ENCODE measurements at regions not wholly inside any gene's neighbourhood (a gene's known extent, or its start where the extent isn't known, plus 50 kb on each side); places are given as distances from the start of the nearest gene placed in this dataset.

DNA sequence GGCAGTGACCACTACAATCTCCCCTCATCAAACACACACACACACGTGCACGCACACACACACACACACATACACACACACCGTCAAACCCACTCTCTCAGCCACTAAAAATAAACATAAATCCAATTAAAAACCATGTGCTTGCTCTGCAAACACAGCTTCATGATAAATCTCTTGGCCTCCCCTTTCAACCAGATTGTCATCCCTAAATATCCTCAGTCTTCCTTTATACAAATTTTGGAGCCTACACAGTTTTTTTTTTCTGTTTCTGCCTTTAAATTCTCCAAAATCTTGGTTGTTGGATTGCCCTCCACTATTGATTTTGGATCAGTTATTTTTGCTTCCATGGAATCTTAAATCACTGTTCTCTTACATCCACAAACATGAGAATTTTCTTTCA lies 245.6 kb downstream of the SATB1 start:
- TF ChIP-seq, protein P1, sequence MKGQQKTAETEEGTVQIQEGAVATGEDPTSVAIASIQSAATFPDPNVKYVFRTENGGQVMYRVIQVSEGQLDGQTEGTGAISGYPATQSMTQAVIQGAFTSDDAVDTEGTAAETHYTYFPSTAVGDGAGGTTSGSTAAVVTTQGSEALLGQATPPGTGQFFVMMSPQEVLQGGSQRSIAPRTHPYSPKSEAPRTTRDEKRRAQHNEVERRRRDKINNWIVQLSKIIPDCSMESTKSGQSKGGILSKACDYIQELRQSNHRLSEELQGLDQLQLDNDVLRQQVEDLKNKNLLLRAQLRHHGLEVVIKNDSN (IDR thresholded peaks at IDR 0.05): no peak
- TF ChIP-seq EP300 (IDR thresholded peaks at IDR 0.05; ENCODE audit: borderline replicate concordance): no peak
- TF ChIP-seq FOXM1 (IDR thresholded peaks at IDR 0.05; ENCODE audit: borderline replicate concordance, low read depth): no peak
- TF ChIP-seq, protein P2, sequence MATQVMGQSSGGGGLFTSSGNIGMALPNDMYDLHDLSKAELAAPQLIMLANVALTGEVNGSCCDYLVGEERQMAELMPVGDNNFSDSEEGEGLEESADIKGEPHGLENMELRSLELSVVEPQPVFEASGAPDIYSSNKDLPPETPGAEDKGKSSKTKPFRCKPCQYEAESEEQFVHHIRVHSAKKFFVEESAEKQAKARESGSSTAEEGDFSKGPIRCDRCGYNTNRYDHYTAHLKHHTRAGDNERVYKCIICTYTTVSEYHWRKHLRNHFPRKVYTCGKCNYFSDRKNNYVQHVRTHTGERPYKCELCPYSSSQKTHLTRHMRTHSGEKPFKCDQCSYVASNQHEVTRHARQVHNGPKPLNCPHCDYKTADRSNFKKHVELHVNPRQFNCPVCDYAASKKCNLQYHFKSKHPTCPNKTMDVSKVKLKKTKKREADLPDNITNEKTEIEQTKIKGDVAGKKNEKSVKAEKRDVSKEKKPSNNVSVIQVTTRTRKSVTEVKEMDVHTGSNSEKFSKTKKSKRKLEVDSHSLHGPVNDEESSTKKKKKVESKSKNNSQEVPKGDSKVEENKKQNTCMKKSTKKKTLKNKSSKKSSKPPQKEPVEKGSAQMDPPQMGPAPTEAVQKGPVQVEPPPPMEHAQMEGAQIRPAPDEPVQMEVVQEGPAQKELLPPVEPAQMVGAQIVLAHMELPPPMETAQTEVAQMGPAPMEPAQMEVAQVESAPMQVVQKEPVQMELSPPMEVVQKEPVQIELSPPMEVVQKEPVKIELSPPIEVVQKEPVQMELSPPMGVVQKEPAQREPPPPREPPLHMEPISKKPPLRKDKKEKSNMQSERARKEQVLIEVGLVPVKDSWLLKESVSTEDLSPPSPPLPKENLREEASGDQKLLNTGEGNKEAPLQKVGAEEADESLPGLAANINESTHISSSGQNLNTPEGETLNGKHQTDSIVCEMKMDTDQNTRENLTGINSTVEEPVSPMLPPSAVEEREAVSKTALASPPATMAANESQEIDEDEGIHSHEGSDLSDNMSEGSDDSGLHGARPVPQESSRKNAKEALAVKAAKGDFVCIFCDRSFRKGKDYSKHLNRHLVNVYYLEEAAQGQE (IDR thresholded peaks at IDR 0.05; ENCODE audit: low read depth): no peak
- TF ChIP-seq TAF1 (IDR thresholded peaks at IDR 0.05; ENCODE audit: low read depth): no peak
- TF ChIP-seq RAD21 (IDR thresholded peaks at IDR 0.05; ENCODE audit: low read depth): no peak
- TF ChIP-seq, protein P3, sequence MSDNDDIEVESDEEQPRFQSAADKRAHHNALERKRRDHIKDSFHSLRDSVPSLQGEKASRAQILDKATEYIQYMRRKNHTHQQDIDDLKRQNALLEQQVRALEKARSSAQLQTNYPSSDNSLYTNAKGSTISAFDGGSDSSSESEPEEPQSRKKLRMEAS (IDR thresholded peaks at IDR 0.05): no peak
- TF ChIP-seq CEBPB (IDR thresholded peaks at IDR 0.05): no peak
- TF ChIP-seq YY1 (IDR thresholded peaks at IDR 0.05; ENCODE audit: low read depth): no peak
- no peak for TF ChIP-seq ZBTB7A (IDR thresholded peaks at IDR 0.05; ENCODE audit: low read depth)
- TF ChIP-seq CREB1 (IDR thresholded peaks at IDR 0.05; ENCODE audit: low read depth): no peak

Data from Ishikawa (cell line).